HEK293 (cell line): ENCODE measurements at regions not wholly inside any gene's neighbourhood (a gene's known extent, or its start where the extent isn't known, plus 50 kb on each side); places are given as distances from the start of the nearest gene placed in this dataset.

ENCODE experiments used
- ZNF311 ChIP-seq: fragments of 450-650 bp; formaldehyde crosslinking; IDR thresholded peaks from 2 replicates; pipeline ENCODE4 v1.5.1; 2017; ENCODE audit warnings: missing biosample characterization, missing genetic modification characterization, borderline replicate concordance
- ZNF830 ChIP-seq: fragments of 450-650 bp; IDR thresholded peaks from 2 replicates; pipeline ENCODE4 v1.5.0; 2018; ENCODE audit warnings: missing biosample characterization, missing genetic modification characterization, low read depth, mild to moderate bottlenecking, moderate library complexity

DNA sequence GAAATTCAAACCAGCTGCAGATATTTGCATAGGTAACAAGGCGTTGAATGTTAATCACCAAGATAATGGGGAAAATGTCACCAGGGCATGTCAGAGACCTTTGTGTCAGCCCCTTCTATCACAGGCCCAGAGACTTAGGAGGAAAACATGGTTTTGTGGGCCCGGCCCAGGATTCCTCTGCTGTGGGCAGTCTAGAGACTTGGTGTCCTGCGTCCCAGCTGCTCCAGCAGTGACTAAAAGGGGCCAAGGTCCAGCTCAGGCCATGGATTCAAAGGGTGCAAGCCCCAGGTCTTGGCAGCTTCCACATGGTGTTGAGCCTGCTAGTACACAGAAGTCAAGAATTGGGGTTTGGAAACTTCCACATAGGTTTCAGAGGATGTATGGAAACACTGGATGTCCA is 147.5 kb upstream of the ZWINT start:
- TF ChIP-seq ZNF830 (tag by site-specific recombination) (no peak), ZNF311 (tag by site-specific recombination) (no peak)
